SK-N-SH (cell line): ENCODE measurements at regions not wholly inside any gene's neighbourhood (a gene's known extent, or its start where the extent isn't known, plus 50 kb on each side); places are given as distances from the start of the nearest gene placed in this dataset.

Experiments used
- CTCF ChIA-PET: fragments of 300-600, 350-600 bp; formaldehyde crosslinking; extraction: SDS; loops from one replicate; lab custom pipeline; 2021; lab: Yijun Ruan, JAX
- POLR2A ChIA-PET: fragments of 350-600 bp; sonication (Branson Sonifier 250); formaldehyde crosslinking; extraction: SDS; loops from one replicate; lab custom pipeline; 2020; ENCODE audit warnings: antibody characterized with exemption, inconsistent platforms; lab: Yijun Ruan, JAX
- DNase-seq: peaks from one replicate; pipeline ENCODE4 v3.0.0; 2012
- H2AFZ ChIP-seq: fragments of 200-600 bp; sonication (generic); 2 replicates; pipeline ENCODE4 v1.8.1; 2016; ENCODE audit warnings: antibody characterized with exemption, mild to moderate bottlenecking, low read depth
- H3F3A ChIP-seq: fragments of 200-600 bp; sonication (generic); replicated peaks from 2 replicates; pipeline ENCODE3; 2016; ENCODE audit warnings: antibody characterized with exemption, mild to moderate bottlenecking; ENCODE audit not compliant: insufficient read depth
- H3K27ac ChIP-seq, 2 experiments: fragments of 200-500 bp in 1 of 2; fragments of 200-600 bp in 1 of 2; sonication (Bioruptor generic) in 1 of 2; sonication (generic), shearing (Covaris generic) in 1 of 2; 2 replicates each; pipeline versions ENCODE4 v1.5.1 to v1.6.1; 2014 to 2016; ENCODE audit warnings: low read depth in 2 of 2, inconsistent platforms in 1 of 2, low read length in 1 of 2, mild to moderate bottlenecking in 1 of 2, mixed read lengths in 1 of 2
- H3K27me3 ChIP-seq: fragments of 200-600 bp; sonication (generic), shearing (Covaris generic); 2 replicates; pipeline ENCODE4 v1.6.1; 2016; ENCODE audit warnings: mixed run types; ENCODE audit not compliant: insufficient read depth
- H3K36me3 ChIP-seq, 2 experiments: fragments of 200-500 bp in 1 of 2; fragments of 200-600 bp in 1 of 2; sonication (Bioruptor generic) in 1 of 2; sonication (generic) in 1 of 2; replicated peaks in 1 of 2; 2 replicates each; pipeline versions ENCODE3 to v1.5.1; 2014 to 2016; ENCODE audit warnings: low read length in 1 of 2, mild to moderate bottlenecking in 1 of 2; ENCODE audit not compliant: insufficient read depth in 2 of 2, control insufficient read depth in 1 of 2
- H3K4me1 ChIP-seq, 2 experiments: fragments of 200-500 bp in 1 of 2; fragments of 200-600 bp in 1 of 2; sonication (Bioruptor generic) in 1 of 2; sonication (generic), shearing (Covaris generic) in 1 of 2; 2 replicates each; pipeline versions ENCODE4 v1.5.1 to v1.6.1; 2014 to 2016; ENCODE audit warnings: low read depth in 1 of 2, low read length in 1 of 2, mixed run types in 1 of 2; ENCODE audit not compliant: insufficient read depth in 2 of 2, control insufficient read depth in 1 of 2
- H3K4me2 ChIP-seq: fragments of 200-600 bp; sonication (generic), shearing (Covaris generic); 2 replicates; pipeline ENCODE4 v1.6.1; 2017; ENCODE audit warnings: mixed run types
- H3K4me3 ChIP-seq, 2 experiments: fragments of 200-500 bp in 1 of 2; fragments of 200-600 bp in 1 of 2; sonication (Bioruptor generic) in 1 of 2; sonication (generic), shearing (Covaris generic) in 1 of 2; 2 replicates each; pipeline versions ENCODE4 v1.5.1 to v1.8.1; 2014 to 2016; ENCODE audit warnings: low read depth in 2 of 2, inconsistent platforms in 1 of 2, low read length in 1 of 2, mild to moderate bottlenecking in 1 of 2, mixed read lengths in 1 of 2, moderate library complexity in 1 of 2
- H3K79me2 ChIP-seq: fragments of 200-600 bp; sonication (generic); 2 replicates; pipeline ENCODE4 v1.8.1; 2017; ENCODE audit warnings: mild to moderate bottlenecking; ENCODE audit not compliant: insufficient read depth
- H3K9ac ChIP-seq: fragments of 200-600 bp; sonication (generic); 2 replicates; pipeline ENCODE4 v1.6.1; 2017; ENCODE audit warnings: mixed run types
- H3K9me2 ChIP-seq: fragments of 200-600 bp; sonication (generic); 2 replicates; pipeline ENCODE4 v1.6.1; 2017; ENCODE audit warnings: mixed run types
- H3K9me3 ChIP-seq: fragments of 200-600 bp; sonication (generic); 2 replicates; pipeline ENCODE4 v1.6.1; 2017; ENCODE audit warnings: mixed run types, mild to moderate bottlenecking, moderate library complexity
- H4K20me1 ChIP-seq: fragments of 200-600 bp; sonication (generic); 2 replicates; pipeline ENCODE4 v1.6.1; 2017; ENCODE audit warnings: mild to moderate bottlenecking, mixed run types; ENCODE audit not compliant: insufficient read depth
- ELF1 ChIP-seq: IDR thresholded peaks from 2 replicates; pipeline ENCODE4 v1.4.0; 2012
- EP300 ChIP-seq, 2 experiments: IDR thresholded peaks; 2 replicates each; pipeline versions ENCODE4 v1.4.0 to v1.6.1; 2012; ENCODE audit warnings: borderline replicate concordance in 1 of 2, low read depth in 1 of 2, low read length in 1 of 2
- EZH2phosphoT487 ChIP-seq: fragments of 200-600 bp; sonication (generic); IDR thresholded peaks from 2 replicates; pipeline ENCODE4 v1.6.1; 2017; ENCODE audit warnings: low read depth, mixed run types, mild to moderate bottlenecking, antibody characterized with exemption, moderate library complexity, borderline replicate concordance
- FOSL2 ChIP-seq: IDR thresholded peaks from 2 replicates; pipeline ENCODE4 v1.4.0; 2012; ENCODE audit warnings: low read depth, mild to moderate bottlenecking, moderate library complexity, borderline replicate concordance
- FOXJ3 ChIP-seq: sonication (generic); formaldehyde crosslinking; IDR thresholded peaks from 2 replicates; pipeline ENCODE4 v1.5.1; 2020; ENCODE audit warnings: mild to moderate bottlenecking, missing genetic modification reagents
- FOXM1 ChIP-seq: IDR thresholded peaks from 2 replicates; pipeline ENCODE4 v1.4.0; 2012; ENCODE audit warnings: low read depth, mild to moderate bottlenecking
- JUND ChIP-seq: IDR thresholded peaks from 2 replicates; pipeline ENCODE4 v1.4.0; 2012
- MAX ChIP-seq: IDR thresholded peaks from 2 replicates; pipeline ENCODE4 v1.4.0; 2012; ENCODE audit warnings: low read depth
- MEF2A ChIP-seq: IDR thresholded peaks from 2 replicates; pipeline ENCODE4 v1.4.0; 2012; ENCODE audit warnings: low read depth, borderline replicate concordance
- NFIC ChIP-seq: IDR thresholded peaks from 2 replicates; pipeline ENCODE4 v1.4.0; 2012; ENCODE audit warnings: borderline replicate concordance
- NRF1 ChIP-seq: IDR thresholded peaks from 2 replicates; pipeline ENCODE4 v1.6.1; 2012; ENCODE audit warnings: low read depth, mild to moderate bottlenecking, low read length
- POLR2AphosphoS5 ChIP-seq: IDR thresholded peaks from 2 replicates; pipeline ENCODE4 v1.6.1; 2012; ENCODE audit warnings: low read depth, low read length
- RAD21 ChIP-seq: IDR thresholded peaks from 2 replicates; pipeline ENCODE4 v1.6.1; 2012; ENCODE audit warnings: mild to moderate bottlenecking, low read length
- REST ChIP-seq: IDR thresholded peaks from 2 replicates; pipeline ENCODE4 v1.6.1; 2012; ENCODE audit warnings: mild to moderate bottlenecking, low read depth, low read length, moderate library complexity
- RFX5 ChIP-seq: IDR thresholded peaks from 2 replicates; pipeline ENCODE4 v1.6.1; 2012; ENCODE audit warnings: mild to moderate bottlenecking, improper control_type of control experiment, low read length
- RXRA ChIP-seq: IDR thresholded peaks from 2 replicates; pipeline ENCODE4 v1.4.0; 2012; ENCODE audit warnings: low read depth, mild to moderate bottlenecking, borderline replicate concordance
- SIN3A ChIP-seq: IDR thresholded peaks from 2 replicates; pipeline ENCODE4 v1.6.1; 2012; ENCODE audit warnings: low read depth, mild to moderate bottlenecking, low read length, moderate library complexity, borderline replicate concordance
- TCF12 ChIP-seq: IDR thresholded peaks from 2 replicates; pipeline ENCODE4 v1.4.0; 2012
- TEAD4 ChIP-seq: IDR thresholded peaks from 2 replicates; pipeline ENCODE4 v1.4.0; 2012; ENCODE audit warnings: mild to moderate bottlenecking, borderline replicate concordance; ENCODE audit not compliant: insufficient read depth
- YY1 ChIP-seq: IDR thresholded peaks from 2 replicates; pipeline ENCODE4 v1.4.0; 2012; ENCODE audit warnings: low read depth, mild to moderate bottlenecking
- ZBTB33 ChIP-seq: IDR thresholded peaks from 2 replicates; pipeline ENCODE4 v1.4.0; 2012; ENCODE audit warnings: low read depth, borderline replicate concordance
- WGBS: methylation state at CpG from one replicate; pipeline ENCODE4 v1.1.6; 2017; ENCODE audit warnings: low lambda C conversion rate; 5-methylcytosine and 5-hydroxymethylcytosine counted together
- TF ChIP-seq, protein P1 (sequence below): fragments of 150-350 bp; IDR thresholded peaks from 2 replicates; pipeline ENCODE4 v1.6.1; 2016; ENCODE audit warnings: mild to moderate bottlenecking, low read depth, low read length
- TF ChIP-seq, protein P2 (sequence below): fragments of 150-350 bp; IDR thresholded peaks from 2 replicates; pipeline ENCODE4 v1.6.1; 2017; ENCODE audit warnings: antibody characterized with exemption, low read length, low read depth, borderline replicate concordance
- TF ChIP-seq, protein P3 (sequence below): IDR thresholded peaks from 2 replicates; pipeline ENCODE4; 2012

GRCh38 chr15:35723120-35723847 lies 177.3 kb upstream of the DPH6 start:
- no peaks in the 10 kb centered on the region for H3K79me2 ChIP-seq
- H4K20me1 ChIP-seq = no peaks in the 10 kb centered on the region
- H3K27ac ChIP-seq = peak overlapping the region; percentile 28 to 32
- no peaks in the 10 kb centered on the region for H3K9me2 ChIP-seq
- TF ChIP-seq MAX (no peak), JUND (peak; percentile 46; the same call in 1 of the 2 replicates), TEAD4 (0 out of 2 replicates have a peak, but pooled peaks have one; percentile 38), RAD21 (no peak), EZH2phosphoT487 (no peak), MEF2A (no peak), YY1 (no peak), RXRA (0 out of 2 replicates have a peak, but pooled peaks have one; percentile 13), EP300 (IDR thresholded peaks at IDR 0.05; ENCODE audit: borderline replicate concordance in 1 of 2, low read depth in 1 of 2, low read length in 1 of 2) (peak in 1 of 2 experiments; percentile 51; a peak in 1 of 4 replicates), RFX5 (no peak), FOXJ3 (no peak), ELF1 (no peak), REST (0 out of 2 replicates have a peak, but pooled peaks have one; percentile 53), FOXM1 (no peak; the same call in 1 of the 2 replicates), ZBTB33 (no peak), FOSL2 (no peak), TCF12 (0 out of 2 replicates have a peak, but pooled peaks have one; percentile 21), NRF1 (no peak), SIN3A (no peak), NFIC (peak; percentile 25; the same call in 1 of the 2 replicates), POLR2AphosphoS5 (no peak)
- TF ChIP-seq, protein P1, sequence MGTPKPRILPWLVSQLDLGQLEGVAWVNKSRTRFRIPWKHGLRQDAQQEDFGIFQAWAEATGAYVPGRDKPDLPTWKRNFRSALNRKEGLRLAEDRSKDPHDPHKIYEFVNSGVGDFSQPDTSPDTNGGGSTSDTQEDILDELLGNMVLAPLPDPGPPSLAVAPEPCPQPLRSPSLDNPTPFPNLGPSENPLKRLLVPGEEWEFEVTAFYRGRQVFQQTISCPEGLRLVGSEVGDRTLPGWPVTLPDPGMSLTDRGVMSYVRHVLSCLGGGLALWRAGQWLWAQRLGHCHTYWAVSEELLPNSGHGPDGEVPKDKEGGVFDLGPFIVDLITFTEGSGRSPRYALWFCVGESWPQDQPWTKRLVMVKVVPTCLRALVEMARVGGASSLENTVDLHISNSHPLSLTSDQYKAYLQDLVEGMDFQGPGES = no peak
- TF ChIP-seq, protein P2, sequence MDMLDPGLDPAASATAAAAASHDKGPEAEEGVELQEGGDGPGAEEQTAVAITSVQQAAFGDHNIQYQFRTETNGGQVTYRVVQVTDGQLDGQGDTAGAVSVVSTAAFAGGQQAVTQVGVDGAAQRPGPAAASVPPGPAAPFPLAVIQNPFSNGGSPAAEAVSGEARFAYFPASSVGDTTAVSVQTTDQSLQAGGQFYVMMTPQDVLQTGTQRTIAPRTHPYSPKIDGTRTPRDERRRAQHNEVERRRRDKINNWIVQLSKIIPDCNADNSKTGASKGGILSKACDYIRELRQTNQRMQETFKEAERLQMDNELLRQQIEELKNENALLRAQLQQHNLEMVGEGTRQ = no peak
- TF ChIP-seq, protein P3, sequence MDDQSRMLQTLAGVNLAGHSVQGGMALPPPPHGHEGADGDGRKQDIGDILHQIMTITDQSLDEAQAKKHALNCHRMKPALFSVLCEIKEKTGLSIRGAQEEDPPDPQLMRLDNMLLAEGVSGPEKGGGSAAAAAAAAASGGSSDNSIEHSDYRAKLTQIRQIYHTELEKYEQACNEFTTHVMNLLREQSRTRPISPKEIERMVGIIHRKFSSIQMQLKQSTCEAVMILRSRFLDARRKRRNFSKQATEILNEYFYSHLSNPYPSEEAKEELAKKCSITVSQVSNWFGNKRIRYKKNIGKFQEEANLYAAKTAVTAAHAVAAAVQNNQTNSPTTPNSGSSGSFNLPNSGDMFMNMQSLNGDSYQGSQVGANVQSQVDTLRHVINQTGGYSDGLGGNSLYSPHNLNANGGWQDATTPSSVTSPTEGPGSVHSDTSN = peak; percentile 69
- H3K9me3 ChIP-seq = no peaks in the 10 kb centered on the region
- peak overlapping the region; percentile 14; the same call in 1 of the 2 replicates for H3K4me2 ChIP-seq
- peaks cover 29% of the 10 kb centered on the region for H3F3A ChIP-seq
- no peaks in the 10 kb centered on the region for H3K36me3 ChIP-seq
- no peak overlapping the region for H3K9ac ChIP-seq
- no peak overlapping the region; the same call in 1 of the 2 replicates for H2AFZ ChIP-seq
- no peak overlapping the region for H3K4me3 ChIP-seq
- DNase-seq = no peak
- ChIA-PET POLR2A (no interaction called here), CTCF (no interaction called here)
- WGBS = 37% methylated on average over 5 of the region's 5 CpGs
- H3K4me1 ChIP-seq = peaks cover 0 to 17% of the 10 kb centered on the region in 2 experiments; a peak in 2 of 4 replicates
- no peaks in the 10 kb centered on the region for H3K27me3 ChIP-seq
